CD4-positive, alpha-beta T cell treated with Interleukin-6 at 100 ng/mL for 8 hours (primary cell): ENCODE measurements at regions not wholly inside any gene's neighbourhood (a gene's known extent, or its start where the extent isn't known, plus 50 kb on each side); places are given as distances from the start of the nearest gene placed in this dataset.
"Not testable (repeated sequence)": the region's sequence is repeated elsewhere in the genome, so short reads cannot be mapped to it uniquely, and the experiment has no call there.

ENCODE experiments used
- DNase-seq: peaks from one replicate; pipeline ENCODE4 v3.0.0-alpha.2; 2020; ENCODE audit warnings: mixed read lengths, low spot score

GRCh38 chr1:234795711-234796437, 185.9 kb upstream of the IRF2BP2 start:
- DNase-seq = not testable (repeated sequence)

- not testable (repeated sequence) for DNase-seq
Measured at GRCh38 chr1:234795007-234795406, 185.0 kb upstream of the IRF2BP2 start.

GRCh38 chr1:234794452-234794851, 184.5 kb upstream of the IRF2BP2 start:
- DNase-seq = not testable (repeated sequence)

- DNase-seq = not testable (repeated sequence)
Measured at GRCh38 chr1:234793924-234794323, 183.9 kb upstream of the IRF2BP2 start.

GRCh38 chr1:234792221-234792864, 182.4 kb upstream of the IRF2BP2 start:
- DNase-seq = not testable (repeated sequence)

- DNase-seq = not testable (repeated sequence)
Measured at GRCh38 chr1:234791615-234792014, 181.6 kb upstream of the IRF2BP2 start.

GRCh38 chr1:234790333-234790732, 180.4 kb upstream of the IRF2BP2 start:
- not testable (repeated sequence) for DNase-seq

- DNase-seq = not testable (repeated sequence)
Measured at GRCh38 chr1:234787011-234787584, 177.1 kb upstream of the IRF2BP2 start.

GRCh38 chr1:234785922-234786321, 175.9 kb upstream of the IRF2BP2 start:
- DNase-seq = not testable (repeated sequence)

- DNase-seq = not testable (repeated sequence)
Measured at GRCh38 chr1:234785471-234785919, 175.5 kb upstream of the IRF2BP2 start.

GRCh38 chr1:234784108-234784507, 174.1 kb upstream of the IRF2BP2 start:
- DNase-seq = not testable (repeated sequence)

GRCh38 chr1:234782791-234783190, 172.8 kb upstream of the IRF2BP2 start:
- DNase-seq = no peak

- DNase-seq = no peak
Measured at GRCh38 chr1:234782105-234782751, 172.2 kb upstream of the IRF2BP2 start.

- DNase-seq = no peak
Measured at GRCh38 chr1:234781241-234782065, 171.5 kb upstream of the IRF2BP2 start.

GRCh38 chr1:234780531-234781162, 170.7 kb upstream of the IRF2BP2 start:
- no peak for DNase-seq

GRCh38 chr1:234780112-234780511, 170.1 kb upstream of the IRF2BP2 start:
- no peak for DNase-seq

- DNase-seq = not testable (repeated sequence)
Measured at GRCh38 chr1:234779600-234779999, 169.6 kb upstream of the IRF2BP2 start.

- no peak for DNase-seq
Measured at GRCh38 chr1:234779160-234779538, 169.2 kb upstream of the IRF2BP2 start.

GRCh38 chr1:234778221-234779159, 168.5 kb upstream of the IRF2BP2 start:
- DNase-seq = no peak

- no peak for DNase-seq
Measured at GRCh38 chr1:234777856-234778220, 167.9 kb upstream of the IRF2BP2 start.
